HCT116 (cell line): ENCODE measurements at regions not wholly inside any gene's neighbourhood (a gene's known extent, or its start where the extent isn't known, plus 50 kb on each side); places are given as distances from the start of the nearest gene placed in this dataset.

Experiments used
- ATAC-seq: fragments of 200-7000 bp; cut with Tn5 transposase; 2 replicates; pipeline ENCODE4 v1.9.1; 2020; ENCODE audit warnings: mild to moderate bottlenecking, moderate library complexity
- BruUV-seq: library from RNA; stranded (reverse); fragments of 400-500 nt; replicated peaks from 2 replicates; lab custom pipeline; 2021; lab: Mats Ljungman, UMichigan
- CTCF ChIA-PET: fragments of 300-600 bp; sonication (Branson Sonifier 250); formaldehyde crosslinking; loops from one replicate; lab custom pipeline; 2021; ENCODE audit warnings: antibody characterized with exemption; lab: Charles Lee
- POLR2A ChIA-PET: fragments of 300-600, 350-600 bp; sonication (Branson Sonifier 250); formaldehyde crosslinking; loops from one replicate; lab custom pipeline; 2021; ENCODE audit warnings: antibody characterized with exemption; lab: Charles Lee
- RAD21 ChIA-PET, 2 experiments: fragments of 300-600 bp; sonication (Branson Sonifier 250); formaldehyde crosslinking; loops; one replicate each; lab custom pipeline; 2023; ENCODE audit warnings: low total read pairs in 2 of 2; ENCODE audit not compliant: uncharacterized antibody in 2 of 2, unreplicated experiment in 2 of 2, low non-redundant PET in 1 of 2; lab: Charles Lee
- DNase-seq: peaks from one replicate; pipeline ENCODE4 v3.0.0-alpha.2; 2010; ENCODE audit warnings: low read depth, low spot score
- H2AFZ ChIP-seq: fragments of 200-600 bp; shearing (Covaris generic), sonication (generic); 2 replicates; pipeline ENCODE4 v1.6.1; 2017; ENCODE audit warnings: low read depth, mixed run types, mixed read lengths, antibody characterized with exemption, low read length; ENCODE audit not compliant: poor library complexity, severe bottlenecking
- H3K27ac ChIP-seq: 2 replicates; pipeline ENCODE4 v1.5.1; 2012; ENCODE audit warnings: low read depth, low read length
- H3K27me3 ChIP-seq: fragments of 200-600 bp; sonication (generic); 2 replicates; pipeline ENCODE4 v1.6.1; 2016; ENCODE audit warnings: mixed run types, low read length, mixed read lengths; ENCODE audit not compliant: insufficient read depth
- H3K36me3 ChIP-seq, 2 experiments: fragments of 200-500 bp in 1 of 2; fragments of 200-600 bp in 1 of 2; sonication (Bioruptor generic) in 1 of 2; sonication (generic) in 1 of 2; 2 replicates each; pipeline versions ENCODE4 v1.5.1 to v1.6.1; 2014 to 2016; ENCODE audit warnings: low read length in 2 of 2, inconsistent platforms in 1 of 2, mixed read lengths in 1 of 2, mixed run types in 1 of 2; ENCODE audit not compliant: insufficient read depth in 2 of 2, control insufficient read depth in 1 of 2
- H3K4me1 ChIP-seq, 2 experiments: fragments of 200-600 bp in 1 of 2; sonication (generic) in 1 of 2; 2 replicates each; pipeline versions ENCODE4 v1.5.1 to v1.6.1; 2012 to 2017; ENCODE audit warnings: low read length in 2 of 2, inconsistent platforms in 1 of 2, mild to moderate bottlenecking in 1 of 2, mixed read lengths in 1 of 2, mixed run types in 1 of 2, moderate library complexity in 1 of 2; ENCODE audit not compliant: insufficient read depth in 2 of 2, control insufficient read depth in 1 of 2
- H3K4me2 ChIP-seq: fragments of 200-600 bp; sonication (generic); 2 replicates; pipeline ENCODE4 v1.6.1; 2017; ENCODE audit warnings: mixed run types, low read length, mixed read lengths
- H3K4me3 ChIP-seq, 2 experiments: fragments of 200-600 bp in 1 of 2; sonication (generic) in 1 of 2; replicated peaks in 1 of 2; 2 replicates each; pipeline ENCODE4 v1.5.1; 2011 to 2016; ENCODE audit warnings: low read length in 2 of 2, control low read depth in 1 of 2, low read depth in 1 of 2, mild to moderate bottlenecking in 1 of 2, mixed read lengths in 1 of 2, mixed run types in 1 of 2
- H3K79me2 ChIP-seq: fragments of 200-600 bp; sonication (generic); 2 replicates; pipeline ENCODE4 v1.6.1; 2017; ENCODE audit warnings: mild to moderate bottlenecking, mixed run types, low read length, moderate library complexity, mixed read lengths; ENCODE audit not compliant: insufficient read depth
- H3K9ac ChIP-seq: fragments of 200-600 bp; sonication (generic); 2 replicates; pipeline ENCODE4 v1.6.1; 2016; ENCODE audit warnings: low read length, mixed read lengths
- H3K9me2 ChIP-seq: fragments of 200-600 bp; sonication (generic), shearing (Covaris generic); 2 replicates; pipeline ENCODE4 v1.6.1; 2017; ENCODE audit warnings: mixed run types, mild to moderate bottlenecking, moderate library complexity; ENCODE audit not compliant: insufficient read depth
- H3K9me3 ChIP-seq, 2 experiments: fragments of 200-500 bp in 1 of 2; fragments of 200-600 bp in 1 of 2; sonication (Bioruptor generic) in 1 of 2; sonication (generic) in 1 of 2; 2 replicates each; pipeline ENCODE4 v1.6.1; 2014 to 2017; ENCODE audit warnings: low read length in 2 of 2, mixed read lengths in 2 of 2, inconsistent platforms in 1 of 2, low read depth in 1 of 2, mild to moderate bottlenecking in 1 of 2, mixed run types in 1 of 2, moderate library complexity in 1 of 2; ENCODE audit not compliant: control insufficient read depth in 1 of 2, insufficient read depth in 1 of 2
- H4K20me1 ChIP-seq: fragments of 200-600 bp; sonication (generic), shearing (Covaris generic); 2 replicates; pipeline ENCODE4 v1.6.1; 2017; ENCODE audit warnings: mixed run types, mild to moderate bottlenecking, moderate library complexity; ENCODE audit not compliant: insufficient read depth
- ATF3 ChIP-seq: IDR thresholded peaks from 2 replicates; pipeline ENCODE4 v1.6.1; 2012
- CEBPB ChIP-seq: IDR thresholded peaks from 2 replicates; pipeline ENCODE4 v1.6.1; 2012; ENCODE audit warnings: low read depth
- ELF1 ChIP-seq: IDR thresholded peaks from 2 replicates; pipeline ENCODE4 v1.6.1; 2012; ENCODE audit warnings: low read depth, borderline replicate concordance
- EZH2 ChIP-seq: fragments of 200-600 bp; sonication (generic); IDR thresholded peaks from 2 replicates; pipeline ENCODE4 v1.6.1; 2017; ENCODE audit warnings: antibody characterized with exemption, mixed run types
- EZH2phosphoT487 ChIP-seq: fragments of 200-600 bp; IDR thresholded peaks from 2 replicates; pipeline ENCODE4 v1.6.1; 2018; ENCODE audit warnings: antibody characterized with exemption, borderline replicate concordance
- FOSL1 ChIP-seq: IDR thresholded peaks from 2 replicates; pipeline ENCODE4 v1.6.1; 2012; ENCODE audit warnings: low read depth
- POLR2A ChIP-seq: IDR thresholded peaks from 2 replicates; pipeline ENCODE4 v1.7.0; 2011; ENCODE audit warnings: borderline replicate concordance; ENCODE audit not compliant: insufficient read depth, insufficient read length; ENCODE audit errors: extremely low read depth
- REST ChIP-seq: IDR thresholded peaks from 2 replicates; pipeline ENCODE4 v1.6.1; 2012; ENCODE audit warnings: low read depth
- TCF7L2 ChIP-seq: IDR thresholded peaks from 2 replicates; pipeline ENCODE4 v1.7.0; 2011; ENCODE audit warnings: borderline replicate concordance, inconsistent platforms; ENCODE audit not compliant: insufficient read depth, insufficient read length; ENCODE audit errors: extremely low read depth
- YY1 ChIP-seq: IDR thresholded peaks from 2 replicates; pipeline ENCODE4 v1.6.1; 2011; ENCODE audit warnings: low read length, low read depth, moderate library complexity, mild to moderate bottlenecking; ENCODE audit not compliant: insufficient replicate concordance; ENCODE audit errors: extremely low read depth
- intact Hi-C: fragments of 100-400 bp; cut with micrococcal nuclease; formaldehyde crosslinking; loops from 2 replicates; pipeline ENCODE4 v1.10.0; 2022
- TF ChIP-seq, protein P1 (sequence below): IDR thresholded peaks from 2 replicates; pipeline ENCODE4 v1.6.1; 2011; ENCODE audit warnings: mild to moderate bottlenecking, low read length, moderate library complexity; ENCODE audit not compliant: insufficient replicate concordance; ENCODE audit errors: extremely low read depth

GRCh38 chr5:63573380-63573779 is 388.9 kb downstream of the HTR1A start:
- H3K4me1 ChIP-seq: no peaks in the 10 kb centered on the region
- H3K9ac ChIP-seq: no peak overlapping the region
- H3K27me3 ChIP-seq: no peaks in the 10 kb centered on the region
- no peak overlapping the region for H3K27ac ChIP-seq
- no peak for ATAC-seq
- no peaks in the 10 kb centered on the region for H3K9me2 ChIP-seq
- ChIA-PET CTCF (no interaction called here), POLR2A (no interaction called here), RAD21 (no interaction called here)
- no peaks in the 10 kb centered on the region for H3K79me2 ChIP-seq
- intact Hi-C loops: no loop called here
- peaks cover 7 to 23% of the 10 kb centered on the region in 2 experiments; a peak in 2 of 4 replicates for H3K9me3 ChIP-seq
- DNase-seq: no peak
- no peaks in the 10 kb centered on the region for H3K36me3 ChIP-seq
- BruUV-seq: no TSS peak
- no peak overlapping the region for H3K4me3 ChIP-seq
- TF ChIP-seq YY1 (no peak), POLR2A (no peak), REST (no peak), ATF3 (no peak), EZH2phosphoT487 (no peak), TCF7L2 (no peak), FOSL1 (no peak), ELF1 (no peak), CEBPB (no peak), EZH2 (no peak)
- TF ChIP-seq, protein P1, sequence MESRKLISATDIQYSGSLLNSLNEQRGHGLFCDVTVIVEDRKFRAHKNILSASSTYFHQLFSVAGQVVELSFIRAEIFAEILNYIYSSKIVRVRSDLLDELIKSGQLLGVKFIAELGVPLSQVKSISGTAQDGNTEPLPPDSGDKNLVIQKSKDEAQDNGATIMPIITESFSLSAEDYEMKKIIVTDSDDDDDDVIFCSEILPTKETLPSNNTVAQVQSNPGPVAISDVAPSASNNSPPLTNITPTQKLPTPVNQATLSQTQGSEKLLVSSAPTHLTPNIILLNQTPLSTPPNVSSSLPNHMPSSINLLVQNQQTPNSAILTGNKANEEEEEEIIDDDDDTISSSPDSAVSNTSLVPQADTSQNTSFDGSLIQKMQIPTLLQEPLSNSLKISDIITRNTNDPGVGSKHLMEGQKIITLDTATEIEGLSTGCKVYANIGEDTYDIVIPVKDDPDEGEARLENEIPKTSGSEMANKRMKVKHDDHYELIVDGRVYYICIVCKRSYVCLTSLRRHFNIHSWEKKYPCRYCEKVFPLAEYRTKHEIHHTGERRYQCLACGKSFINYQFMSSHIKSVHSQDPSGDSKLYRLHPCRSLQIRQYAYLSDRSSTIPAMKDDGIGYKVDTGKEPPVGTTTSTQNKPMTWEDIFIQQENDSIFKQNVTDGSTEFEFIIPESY: no peak
- H3K4me2 ChIP-seq: no peak overlapping the region
- no peak overlapping the region for H2AFZ ChIP-seq
- H4K20me1 ChIP-seq: no peaks in the 10 kb centered on the region
